GM12874 (cell line): ENCODE measurements at regions not wholly inside any gene's neighbourhood (a gene's known extent, or its start where the extent isn't known, plus 50 kb on each side); places are given as distances from the start of the nearest gene placed in this dataset.

Source experiments
- CTCF ChIP-seq: IDR thresholded peaks from 2 replicates; pipeline ENCODE4 v1.5.1; 2011; ENCODE audit warnings: low read depth, mild to moderate bottlenecking, control low read depth, low read length, moderate library complexity; ENCODE audit not compliant: insufficient read depth

- TF ChIP-seq CTCF, result no peak
Observed at GRCh38 chr18:24539866-24540617, 79.6 kb downstream of the HRH4 start.

GRCh38 chr18:24540896-24541295 lies 80.5 kb downstream of the HRH4 start:
- no peak for TF ChIP-seq CTCF

- TF ChIP-seq CTCF, result no peak
Observed at GRCh38 chr18:24543086-24543794, 82.8 kb downstream of the HRH4 start.

- TF ChIP-seq CTCF, result no peak
Observed at GRCh38 chr18:24543795-24544498, 83.5 kb downstream of the HRH4 start.

GRCh38 chr18:24544949-24545348 lies 84.5 kb downstream of the HRH4 start:
- TF ChIP-seq CTCF, result no peak

GRCh38 chr18:24545651-24546050 lies 85.2 kb downstream of the HRH4 start:
- TF ChIP-seq CTCF, result no peak

GRCh38 chr18:24546307-24546706 lies 85.9 kb downstream of the HRH4 start:
- no peak for TF ChIP-seq CTCF
